Fibroblast of skin of back (primary cell): ENCODE measurements at regions not wholly inside any gene's neighbourhood (a gene's known extent, or its start where the extent isn't known, plus 50 kb on each side); places are given as distances from the start of the nearest gene placed in this dataset.

Experiments
- DNase-seq: peaks from one replicate; pipeline ENCODE4 v3.0.0-alpha.2; 2013

- DNase-seq = no peak
Observed at GRCh38 chr9:134228649-134229048, 64.3 kb upstream of the RNU6ATAC start.

DNA sequence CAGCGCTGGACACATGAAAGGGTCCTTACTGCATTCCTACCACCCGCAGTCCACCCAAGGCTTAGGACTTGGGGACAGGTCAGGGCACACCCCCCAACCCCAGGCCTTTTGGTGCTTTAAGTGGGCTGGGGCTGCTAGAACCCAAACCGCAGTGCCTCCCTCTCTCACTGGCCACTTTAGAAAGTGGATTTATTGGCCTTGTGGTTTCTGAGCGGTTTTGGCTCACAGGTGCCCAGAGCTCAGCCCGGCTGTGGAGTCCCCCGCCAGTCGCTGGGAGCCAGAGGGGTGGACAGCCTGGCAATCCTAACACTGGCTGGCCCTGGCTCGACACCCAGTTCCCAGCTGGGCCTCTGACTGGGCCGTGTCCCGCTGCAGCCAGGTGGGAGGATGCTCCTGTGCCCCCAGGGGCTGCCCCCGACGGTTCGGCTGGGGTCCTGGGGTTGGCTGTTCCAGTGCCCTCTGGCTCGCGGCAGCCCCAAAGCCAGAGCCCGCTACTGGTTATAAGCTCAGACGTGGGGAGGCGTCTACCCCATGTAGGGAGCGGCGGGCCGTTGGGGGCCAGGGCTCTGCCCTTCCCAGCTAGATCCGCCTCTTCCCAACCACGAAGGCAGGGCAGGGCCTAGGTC, 65.2 kb upstream of the RNU6ATAC start:
- DNase-seq = no peak

- DNase-seq = no peak
Observed at GRCh38 chr9:134230092-134230941, 66.0 kb upstream of the RNU6ATAC start.

GRCh38 chr9:134230942-134231325, 66.6 kb upstream of the RNU6ATAC start:
- no peak for DNase-seq

DNA sequence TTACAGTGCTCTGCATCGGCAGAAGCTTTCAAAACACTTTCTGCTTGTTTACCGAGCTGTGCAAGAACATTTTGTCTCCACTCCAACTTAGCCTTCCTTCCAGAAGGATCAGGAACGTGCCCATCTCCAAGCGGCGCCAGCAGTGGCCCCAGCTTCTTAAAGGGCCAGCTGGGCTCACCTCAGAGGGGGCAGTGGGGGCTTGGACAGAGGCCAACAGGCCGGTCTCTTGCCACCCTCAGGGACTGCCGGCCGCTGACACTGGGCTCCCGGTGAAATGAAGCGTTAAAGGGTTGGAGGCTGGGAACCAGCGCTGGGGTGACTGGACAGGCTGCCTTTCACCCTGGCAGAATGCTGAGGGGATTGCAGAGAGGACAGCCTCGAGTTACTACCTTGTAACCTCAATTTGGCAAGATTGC, 67.0 kb upstream of the RNU6ATAC start:
- DNase-seq = no peak

GRCh38 chr9:134231767-134232166, 67.4 kb upstream of the RNU6ATAC start:
- no peak for DNase-seq

DNA sequence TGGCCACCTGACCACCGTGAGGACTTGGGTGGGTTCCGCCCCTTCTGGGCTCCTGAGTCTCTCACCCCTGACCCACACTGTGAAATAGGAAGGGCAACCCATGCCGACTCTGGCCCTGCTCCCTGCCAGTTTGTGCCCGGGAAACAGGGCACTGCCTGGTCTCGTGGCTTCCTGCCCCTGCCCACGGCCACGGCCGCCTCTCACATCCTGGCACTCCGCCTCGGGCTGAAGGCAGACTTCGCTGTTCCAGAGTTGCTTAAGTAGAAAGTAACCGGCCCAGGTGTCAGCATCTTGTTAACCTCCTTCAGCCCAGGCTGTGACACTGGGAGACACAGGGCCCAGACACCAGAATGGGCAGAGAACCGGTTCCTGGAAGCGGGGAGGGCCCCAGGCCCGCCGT, 68.7 kb upstream of the RNU6ATAC start:
- DNase-seq = no peak

- DNase-seq = no peak
Observed at GRCh38 chr9:134234001-134234660, 69.8 kb upstream of the RNU6ATAC start.

DNA sequence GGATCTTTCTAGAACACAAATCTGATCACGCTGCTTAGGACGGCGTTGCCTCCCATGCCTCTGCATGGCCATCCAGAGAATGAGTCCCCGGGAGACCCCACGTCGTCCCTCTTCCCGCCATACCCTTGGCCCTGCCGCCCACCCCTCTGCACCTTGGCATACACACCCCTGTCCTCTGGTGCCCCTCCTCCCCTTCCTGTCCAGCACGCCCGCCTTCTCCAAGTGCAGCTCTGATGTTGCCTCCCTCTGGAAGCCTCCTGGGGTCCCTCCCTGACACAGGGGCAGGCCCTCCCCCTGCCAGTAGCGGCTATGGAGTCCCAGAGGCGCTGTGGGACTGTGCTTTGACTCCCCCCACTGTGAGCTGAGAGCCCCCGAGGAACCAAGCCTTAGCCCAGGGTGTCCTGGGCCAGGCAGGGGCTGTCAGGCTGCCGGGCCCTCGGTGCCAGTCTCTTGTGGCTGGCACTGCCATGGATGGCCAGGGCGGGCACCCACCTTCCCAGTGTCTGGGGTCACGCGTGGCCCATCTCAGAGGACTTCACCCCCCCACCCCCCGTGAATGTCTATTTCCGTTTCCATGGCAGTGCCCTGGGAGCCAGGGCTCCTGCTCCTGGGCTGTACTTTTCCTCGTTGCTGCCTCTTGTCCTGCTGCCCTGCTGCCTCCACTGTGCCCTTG, 70.5 kb upstream of the RNU6ATAC start:
- DNase-seq = no peak

GRCh38 chr9:134235366-134235765, 71.0 kb upstream of the RNU6ATAC start:
- no peak for DNase-seq

DNA sequence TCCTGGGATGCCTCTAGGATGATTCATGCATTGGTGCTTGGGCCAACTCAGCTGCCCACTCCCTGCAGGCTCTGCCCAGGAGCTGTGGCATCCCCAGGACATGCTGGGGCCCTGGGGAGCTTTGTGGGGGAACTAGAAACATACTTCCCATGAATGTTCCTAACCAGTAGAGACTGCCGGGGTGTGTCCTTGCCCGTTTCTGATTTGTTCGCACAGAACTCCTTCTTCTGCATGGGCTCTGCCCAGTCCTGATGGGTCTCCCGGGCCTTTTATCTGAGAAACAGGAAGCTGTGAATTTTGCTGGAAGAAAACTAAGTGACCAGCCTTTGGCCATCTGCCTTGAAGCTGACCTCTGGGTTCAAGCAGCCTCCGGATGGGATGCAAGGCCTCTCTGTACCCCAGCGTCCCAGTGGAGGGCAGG, 71.6 kb upstream of the RNU6ATAC start:
- DNase-seq = peak; percentile 58

DNA sequence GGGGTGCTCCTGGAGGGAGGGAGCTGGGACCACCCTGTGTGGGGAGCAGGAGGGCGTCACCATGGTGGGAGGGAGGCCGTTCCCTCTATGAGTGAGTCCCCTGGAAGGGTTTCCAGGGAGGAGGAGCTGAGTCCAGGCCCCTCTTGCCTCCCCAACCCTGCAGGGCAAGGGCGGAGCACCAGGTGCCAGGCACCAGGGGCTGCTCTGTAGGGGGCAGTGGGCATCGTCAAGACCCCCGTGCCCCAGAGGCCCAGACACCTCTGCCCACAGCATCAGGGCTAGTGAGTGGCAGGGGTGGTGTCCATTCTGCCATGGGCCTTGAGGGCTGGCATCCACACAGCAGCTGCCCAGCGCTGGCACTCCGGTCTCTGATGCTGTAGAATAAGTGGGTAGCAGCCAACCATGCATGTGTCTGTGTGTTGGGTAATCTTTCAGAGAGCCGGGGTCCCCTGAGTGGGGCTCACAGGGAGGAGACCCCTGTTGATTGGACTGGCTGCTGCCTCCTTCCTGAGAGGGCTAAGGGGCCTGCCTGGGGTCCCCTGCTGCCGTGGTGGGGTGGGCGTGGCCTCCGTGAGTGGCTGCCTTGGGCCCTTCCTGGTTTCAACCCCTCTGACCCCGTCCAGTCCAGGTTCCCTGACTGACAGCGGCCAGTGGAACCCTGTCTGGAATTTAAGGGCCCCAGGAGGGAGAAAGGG, 72.7 kb upstream of the RNU6ATAC start:
- no peak for DNase-seq

GRCh38 chr9:134237630-134238265, 73.4 kb upstream of the RNU6ATAC start:
- DNase-seq = no peak

DNA sequence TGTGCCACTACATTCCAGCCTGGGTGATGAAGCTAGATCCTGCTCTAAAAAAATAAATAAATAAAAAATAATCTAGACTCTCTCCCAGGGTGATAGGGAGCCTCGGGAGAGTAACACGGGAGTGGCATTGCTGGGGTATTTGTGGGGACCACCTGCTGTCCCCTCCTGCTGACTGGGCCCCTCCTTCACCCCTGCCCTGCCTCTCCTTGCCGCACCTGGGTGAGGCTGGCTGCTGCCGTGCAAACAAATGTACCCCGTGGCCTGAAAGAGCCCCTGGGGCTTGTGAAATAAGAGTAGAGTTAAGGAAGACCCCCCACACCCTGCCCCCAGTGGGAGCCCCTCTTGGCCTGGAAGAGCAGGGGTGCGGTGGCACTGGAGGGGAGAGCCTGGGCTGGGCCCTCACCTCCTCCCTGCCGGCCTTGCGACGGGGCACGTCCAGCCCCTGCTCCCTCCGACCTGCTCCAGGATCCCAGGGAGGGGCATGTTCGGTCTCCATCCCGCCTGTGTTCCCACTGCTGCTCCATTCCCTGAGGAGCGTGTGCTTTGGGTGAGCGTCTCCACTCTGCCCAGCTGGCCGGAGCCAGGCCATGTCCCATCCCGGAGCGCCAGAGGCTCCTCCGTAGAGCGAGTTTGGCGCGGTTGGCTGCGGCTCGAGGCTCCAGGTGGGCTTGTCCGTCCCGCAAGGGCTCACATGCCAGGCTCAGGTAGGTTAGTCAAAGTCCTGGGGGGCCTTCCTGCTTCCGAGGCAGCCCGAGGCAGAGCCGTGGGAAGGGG, 75.0 kb upstream of the RNU6ATAC start:
- no peak for DNase-seq

- no peak for DNase-seq
Observed at GRCh38 chr9:134239939-134240338, 75.6 kb upstream of the RNU6ATAC start.

DNA sequence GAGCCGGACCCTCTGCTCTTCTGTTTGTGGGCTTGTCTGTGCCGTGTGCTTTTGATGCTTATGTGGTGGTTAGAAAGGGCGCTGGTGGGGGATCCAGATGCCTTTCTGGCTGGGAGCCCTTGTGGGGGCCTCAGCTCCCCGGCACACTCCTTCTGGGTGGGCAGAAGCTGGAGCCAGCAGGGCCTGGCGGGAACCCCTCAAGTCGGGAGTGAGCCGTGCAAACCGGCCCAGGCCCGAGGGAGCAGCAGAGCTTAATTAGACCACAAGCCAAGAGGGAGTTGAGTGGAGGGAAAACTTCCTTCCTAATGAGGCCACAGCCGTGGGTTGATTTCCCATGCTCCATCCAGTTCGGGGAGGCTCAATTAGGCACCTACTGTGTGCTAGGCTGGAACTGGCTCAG, 76.0 kb upstream of the RNU6ATAC start:
- no peak for DNase-seq

DNA sequence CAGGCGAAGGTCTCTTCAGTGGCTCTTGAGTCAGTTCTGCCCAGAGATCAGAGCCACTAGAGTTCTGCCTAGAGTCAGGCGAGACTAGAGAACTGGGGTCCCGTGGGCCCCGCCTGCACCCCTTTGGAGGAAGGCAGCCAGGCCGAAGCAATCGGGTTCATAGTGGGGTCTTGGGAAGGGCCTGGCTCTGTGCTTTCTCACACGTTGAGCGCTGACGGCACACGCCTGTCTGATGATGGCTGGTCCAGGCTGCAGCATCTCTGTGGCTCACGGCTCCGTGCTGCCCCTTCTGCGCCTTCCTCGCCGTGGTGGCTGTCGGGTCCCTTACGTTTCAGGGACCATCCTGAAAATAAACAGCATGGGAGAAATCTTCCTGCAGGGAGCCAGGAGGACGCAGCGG, 78.3 kb upstream of the RNU6ATAC start:
- no peak for DNase-seq

- DNase-seq = no peak
Observed at GRCh38 chr9:134243778-134244467, 79.6 kb upstream of the RNU6ATAC start.

DNA sequence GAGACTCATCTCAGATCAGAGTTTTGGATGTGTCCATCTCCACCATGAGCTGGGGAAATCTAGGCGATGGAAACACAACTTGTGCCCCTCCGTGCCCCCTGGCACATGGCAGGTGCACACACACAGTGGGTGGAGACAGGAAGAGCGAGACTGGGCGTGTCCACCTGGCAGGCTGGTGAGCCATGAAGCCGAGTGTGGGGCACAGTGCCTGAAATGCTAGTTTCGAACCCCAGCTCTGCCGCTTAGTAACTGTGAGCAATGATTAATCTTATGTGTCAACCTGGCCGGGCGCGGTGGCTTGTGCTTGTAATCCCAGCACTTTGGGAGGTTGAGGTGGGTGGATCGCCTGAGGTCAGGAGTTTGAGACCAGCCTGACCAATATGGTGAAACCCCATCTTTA, 80.8 kb upstream of the RNU6ATAC start:
- DNase-seq = no peak

- no peak for DNase-seq
Observed at GRCh38 chr9:134247918-134248631, 78.2 kb upstream of the RXRA start.
